ENCODE measurements at regions not wholly inside any gene's neighbourhood (a gene's known extent, or its start where the extent isn't known, plus 50 kb on each side); places are given as distances from the start of the nearest gene placed in this dataset.

DNA sequence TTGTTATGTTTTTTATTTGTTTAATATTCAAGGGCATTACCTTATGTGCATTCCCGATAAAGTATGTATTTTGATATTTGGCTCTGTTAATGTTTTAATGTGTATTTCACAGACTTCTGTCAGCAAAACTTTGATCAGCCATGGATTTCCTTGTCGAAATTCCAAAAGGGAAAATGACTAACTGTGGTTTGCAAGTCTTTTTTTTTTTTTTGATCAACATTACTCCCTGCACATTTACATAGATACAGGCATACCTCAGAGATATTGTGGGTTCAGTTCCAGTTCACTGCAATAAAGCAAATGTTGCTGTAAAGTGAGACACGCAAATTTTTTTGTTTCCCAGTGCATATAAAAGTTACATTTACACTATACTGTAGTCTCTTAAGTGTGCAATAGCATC is 351.9 kb downstream of the CXCL12 start:
- TF ChIP-seq SIN3A (IDR thresholded peaks at IDR 0.05; ENCODE audit: borderline replicate concordance, low read depth, low read length) (no peak), EP300 (IDR thresholded peaks at IDR 0.05; ENCODE audit: borderline replicate concordance in 1 of 2, low read depth in 1 of 2, low read length in 1 of 2) (no peak), GABPA (IDR thresholded peaks at IDR 0.05; ENCODE audit: low read depth) (no peak)
- TF ChIP-seq, protein P1, sequence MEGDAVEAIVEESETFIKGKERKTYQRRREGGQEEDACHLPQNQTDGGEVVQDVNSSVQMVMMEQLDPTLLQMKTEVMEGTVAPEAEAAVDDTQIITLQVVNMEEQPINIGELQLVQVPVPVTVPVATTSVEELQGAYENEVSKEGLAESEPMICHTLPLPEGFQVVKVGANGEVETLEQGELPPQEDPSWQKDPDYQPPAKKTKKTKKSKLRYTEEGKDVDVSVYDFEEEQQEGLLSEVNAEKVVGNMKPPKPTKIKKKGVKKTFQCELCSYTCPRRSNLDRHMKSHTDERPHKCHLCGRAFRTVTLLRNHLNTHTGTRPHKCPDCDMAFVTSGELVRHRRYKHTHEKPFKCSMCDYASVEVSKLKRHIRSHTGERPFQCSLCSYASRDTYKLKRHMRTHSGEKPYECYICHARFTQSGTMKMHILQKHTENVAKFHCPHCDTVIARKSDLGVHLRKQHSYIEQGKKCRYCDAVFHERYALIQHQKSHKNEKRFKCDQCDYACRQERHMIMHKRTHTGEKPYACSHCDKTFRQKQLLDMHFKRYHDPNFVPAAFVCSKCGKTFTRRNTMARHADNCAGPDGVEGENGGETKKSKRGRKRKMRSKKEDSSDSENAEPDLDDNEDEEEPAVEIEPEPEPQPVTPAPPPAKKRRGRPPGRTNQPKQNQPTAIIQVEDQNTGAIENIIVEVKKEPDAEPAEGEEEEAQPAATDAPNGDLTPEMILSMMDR (IDR thresholded peaks at IDR 0.05) = no peak
